ENCODE measurements at regions not wholly inside any gene's neighbourhood (a gene's known extent, or its start where the extent isn't known, plus 50 kb on each side); places are given as distances from the start of the nearest gene placed in this dataset.

DNA sequence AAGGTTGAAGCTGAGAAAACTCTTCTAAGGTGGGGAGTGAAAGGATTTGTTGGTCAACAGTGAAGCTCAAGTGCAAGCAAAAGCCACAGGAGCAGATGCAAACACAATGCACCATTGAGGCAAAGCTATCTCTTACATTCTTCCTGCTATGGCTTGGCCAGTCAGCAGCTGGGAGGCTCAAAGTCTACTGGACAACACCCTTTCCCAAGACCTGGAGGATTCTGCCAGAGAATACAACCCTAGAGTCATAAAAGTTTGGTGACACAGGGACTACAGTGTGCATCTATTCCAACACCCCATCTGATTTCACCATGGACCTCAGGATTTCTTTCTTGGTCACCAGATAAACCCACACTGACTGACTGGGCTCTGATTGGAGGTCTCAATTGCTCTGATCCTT lies 342.0 kb downstream of the HRH4 start:
- Histone ChIP-seq H3K36me3 (ENCODE audit: control insufficient read depth in 2 of 4, insufficient read depth in 4 of 4, low read length in 3 of 4) (no peaks in the 10 kb centered on the region), H3K4me1 (replicated peaks in 1 of 4; ENCODE audit: control insufficient read depth in 3 of 4, insufficient read depth in 4 of 4, low read length in 3 of 4) (peaks cover 0 to 7% (median 3%) of the 10 kb centered on the region in 4 experiments; a peak in 1 of 7 replicates), H3K79me1 (ENCODE audit: low read depth, low read length) (no peaks in the 10 kb centered on the region), H4K20me1 (replicated peaks in 1 of 2; ENCODE audit: control insufficient read depth in 1 of 2, insufficient read depth in 2 of 2, low read length in 2 of 2) (no peaks in the 10 kb centered on the region), H2BK5ac (ENCODE audit: low read depth, low read length) (no peak overlapping the region), H2BK15ac (ENCODE audit: low read length) (no peak overlapping the region), H3K18ac (ENCODE audit: extremely low read depth, low read length) (no peak overlapping the region), H2AFZ (ENCODE audit: low read length) (no peak overlapping the region), H3K23me2 (ENCODE audit: low read depth, low read length) (no peaks in the 10 kb centered on the region), H3K79me2 (ENCODE audit: control insufficient read depth in 1 of 2, insufficient read depth in 2 of 2, low read length in 2 of 2) (no peaks in the 10 kb centered on the region), H3K9me3 (ENCODE audit: insufficient read depth in 2 of 2, low read depth in 1 of 2, low read length in 1 of 2) (peaks cover 7% of the 10 kb centered on the region in 2 experiments; a peak in 3 of 4 replicates), H3K27ac (ENCODE audit: low read depth, low read length) (no peak overlapping the region), H3K56ac (replicated peaks; ENCODE audit: insufficient read length, low read depth, low read length) (no peak overlapping the region), H4K8ac (ENCODE audit: extremely low read depth, insufficient read depth, low read length) (no peak overlapping the region), H3K4me2 (ENCODE audit: insufficient read depth in 1 of 2, low read depth in 2 of 2, low read length in 2 of 2) (no peak overlapping the region), H2BK12ac (ENCODE audit: low read depth, low read length) (no peak overlapping the region), H3K9ac (replicated peaks in 1 of 4; ENCODE audit: extremely low read depth in 1 of 4, low read depth in 3 of 4, low read length in 3 of 4) (no peak overlapping the region), H3K23ac (ENCODE audit: insufficient read length) (no peak overlapping the region), H2BK20ac (ENCODE audit: low read length) (no peak overlapping the region), H2AK5ac (ENCODE audit: low read depth, low read length) (no peak overlapping the region), H3K14ac (ENCODE audit: insufficient read length) (no peak overlapping the region), H3K27me3 (replicated peaks in 1 of 4; ENCODE audit: control insufficient read depth in 3 of 4, extremely low read depth in 1 of 4, insufficient read depth in 3 of 4, low read length in 3 of 4) (no peaks in the 10 kb centered on the region), H2BK120ac (replicated peaks; ENCODE audit: low read depth, low read length) (no peak overlapping the region), H3K4ac (replicated peaks; ENCODE audit: insufficient read length, low read depth, low read length) (no peak overlapping the region), H4K91ac (replicated peaks; ENCODE audit: insufficient read length, low read length) (no peak overlapping the region), H4K5ac (ENCODE audit: insufficient read length, low read depth, low read length) (no peak overlapping the region), H3K4me3 (ENCODE audit: extremely low read depth in 1 of 4, insufficient read depth in 2 of 4, low read depth in 3 of 4, low read length in 4 of 4) (no peak overlapping the region)
- CTCF ChIA-PET (ENCODE audit: partially characterized antibody), result no interaction called here
- POLR2A ChIA-PET (ENCODE audit: partially characterized antibody), result no interaction called here
- FAIRE-seq (no peak), DNase-seq (ENCODE audit: low read depth in 1 of 2, low spot score in 2 of 2) (no peak)
- TF ChIP-seq JUN (IDR thresholded peaks at IDR 0.05; ENCODE audit: low read depth, low read length), result no peak
- TF ChIP-seq, protein P1, sequence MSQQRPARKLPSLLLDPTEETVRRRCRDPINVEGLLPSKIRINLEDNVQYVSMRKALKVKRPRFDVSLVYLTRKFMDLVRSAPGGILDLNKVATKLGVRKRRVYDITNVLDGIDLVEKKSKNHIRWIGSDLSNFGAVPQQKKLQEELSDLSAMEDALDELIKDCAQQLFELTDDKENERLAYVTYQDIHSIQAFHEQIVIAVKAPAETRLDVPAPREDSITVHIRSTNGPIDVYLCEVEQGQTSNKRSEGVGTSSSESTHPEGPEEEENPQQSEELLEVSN (IDR thresholded peaks at IDR 0.05), result no peak
- TF ChIP-seq, protein P2, sequence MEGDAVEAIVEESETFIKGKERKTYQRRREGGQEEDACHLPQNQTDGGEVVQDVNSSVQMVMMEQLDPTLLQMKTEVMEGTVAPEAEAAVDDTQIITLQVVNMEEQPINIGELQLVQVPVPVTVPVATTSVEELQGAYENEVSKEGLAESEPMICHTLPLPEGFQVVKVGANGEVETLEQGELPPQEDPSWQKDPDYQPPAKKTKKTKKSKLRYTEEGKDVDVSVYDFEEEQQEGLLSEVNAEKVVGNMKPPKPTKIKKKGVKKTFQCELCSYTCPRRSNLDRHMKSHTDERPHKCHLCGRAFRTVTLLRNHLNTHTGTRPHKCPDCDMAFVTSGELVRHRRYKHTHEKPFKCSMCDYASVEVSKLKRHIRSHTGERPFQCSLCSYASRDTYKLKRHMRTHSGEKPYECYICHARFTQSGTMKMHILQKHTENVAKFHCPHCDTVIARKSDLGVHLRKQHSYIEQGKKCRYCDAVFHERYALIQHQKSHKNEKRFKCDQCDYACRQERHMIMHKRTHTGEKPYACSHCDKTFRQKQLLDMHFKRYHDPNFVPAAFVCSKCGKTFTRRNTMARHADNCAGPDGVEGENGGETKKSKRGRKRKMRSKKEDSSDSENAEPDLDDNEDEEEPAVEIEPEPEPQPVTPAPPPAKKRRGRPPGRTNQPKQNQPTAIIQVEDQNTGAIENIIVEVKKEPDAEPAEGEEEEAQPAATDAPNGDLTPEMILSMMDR (IDR thresholded peaks at IDR 0.05; ENCODE audit: control extremely low read depth in 1 of 3, insufficient read depth in 1 of 3, low read depth in 1 of 3, low read length in 3 of 3), result no peak
- no peak for TF ChIP-seq KDM5A (IDR thresholded peaks at IDR 0.05; ENCODE audit: low read length)
- TF ChIP-seq PHF8 (conservative IDR thresholded peaks at IDR 0.05; ENCODE audit: low read depth, low read length), result no peak
- TF ChIP-seq TBP (IDR thresholded peaks at IDR 0.05; ENCODE audit: low read depth, low read length), result no peak
- TF ChIP-seq GTF2F1 (IDR thresholded peaks at IDR 0.05; ENCODE audit: borderline replicate concordance, low read depth, low read length), result no peak
- TF ChIP-seq FOSL1 (IDR thresholded peaks at IDR 0.05; ENCODE audit: insufficient read depth, low read depth, low read length), result no peak
- TF ChIP-seq, protein P3, sequence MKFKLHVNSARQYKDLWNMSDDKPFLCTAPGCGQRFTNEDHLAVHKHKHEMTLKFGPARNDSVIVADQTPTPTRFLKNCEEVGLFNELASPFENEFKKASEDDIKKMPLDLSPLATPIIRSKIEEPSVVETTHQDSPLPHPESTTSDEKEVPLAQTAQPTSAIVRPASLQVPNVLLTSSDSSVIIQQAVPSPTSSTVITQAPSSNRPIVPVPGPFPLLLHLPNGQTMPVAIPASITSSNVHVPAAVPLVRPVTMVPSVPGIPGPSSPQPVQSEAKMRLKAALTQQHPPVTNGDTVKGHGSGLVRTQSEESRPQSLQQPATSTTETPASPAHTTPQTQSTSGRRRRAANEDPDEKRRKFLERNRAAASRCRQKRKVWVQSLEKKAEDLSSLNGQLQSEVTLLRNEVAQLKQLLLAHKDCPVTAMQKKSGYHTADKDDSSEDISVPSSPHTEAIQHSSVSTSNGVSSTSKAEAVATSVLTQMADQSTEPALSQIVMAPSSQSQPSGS (IDR thresholded peaks at IDR 0.05; ENCODE audit: low read length), result no peak
